GM23248 (cell line): ENCODE measurements at regions not wholly inside any gene's neighbourhood (a gene's known extent, or its start where the extent isn't known, plus 50 kb on each side); places are given as distances from the start of the nearest gene placed in this dataset.

Experiments used
- EZH2 ChIP-seq: fragments of 200-600 bp; sonication (generic); IDR thresholded peaks from 2 replicates; pipeline ENCODE4 v1.6.1; 2018; ENCODE audit warnings: antibody characterized with exemption, mild to moderate bottlenecking; ENCODE audit not compliant: insufficient read depth, poor library complexity, severe bottlenecking
- EZH2phosphoT487 ChIP-seq: fragments of 200-600 bp; sonication (generic); IDR thresholded peaks from 2 replicates; pipeline ENCODE4 v1.6.1; 2018; ENCODE audit warnings: antibody characterized with exemption, moderate library complexity, mild to moderate bottlenecking, low read depth; ENCODE audit not compliant: insufficient read depth

DNA sequence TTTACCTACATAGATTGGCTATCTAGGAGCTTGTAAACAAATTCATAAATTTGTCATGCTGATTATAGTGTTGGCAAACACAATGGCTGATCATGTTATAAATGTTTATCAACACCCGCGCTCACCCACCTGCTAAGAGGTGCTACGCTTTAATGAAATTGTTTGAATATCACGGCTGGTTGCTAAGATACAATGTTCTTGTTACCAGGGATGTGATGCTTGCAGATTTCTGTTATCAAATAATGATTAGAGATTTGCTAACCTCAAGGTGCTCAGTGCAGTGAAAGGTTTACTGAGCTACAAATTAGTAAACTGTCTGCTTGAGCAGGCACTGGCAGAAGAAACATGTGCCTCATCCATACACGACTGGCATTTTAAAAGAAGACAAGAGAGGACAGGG is 160.0 kb upstream of the ZEB2 start:
- TF ChIP-seq EZH2 (no peak), EZH2phosphoT487 (no peak)
